IPS-18c (cell line): ENCODE measurements at regions not wholly inside any gene's neighbourhood (a gene's known extent, or its start where the extent isn't known, plus 50 kb on each side); places are given as distances from the start of the nearest gene placed in this dataset.

ENCODE experiments used
- H3K4me3 ChIP-seq: 2 replicates; pipeline ENCODE4 v1.7.0; 2013; ENCODE audit warnings: low read depth, mild to moderate bottlenecking, low read length, moderate library complexity; ENCODE audit not compliant: insufficient read depth
- H3K9me3 ChIP-seq: one replicate; pipeline ENCODE4 v1.6.1; 2013; ENCODE audit warnings: mild to moderate bottlenecking, low read length, moderate library complexity; ENCODE audit not compliant: control insufficient read depth, insufficient read depth

- no peaks in the 10 kb centered on the region for H3K9me3 ChIP-seq
- H3K4me3 ChIP-seq = no peak overlapping the region
Measured at GRCh38 chr6:133818320-133818719, 70.6 kb upstream of the TCF21 start.

GRCh38 chr6:133820208-133820607 lies 68.7 kb upstream of the TCF21 start:
- Histone ChIP-seq H3K9me3 (no peaks in the 10 kb centered on the region), H3K4me3 (no peak overlapping the region)

GRCh38 chr6:133827766-133828165 lies 61.1 kb upstream of the TCF21 start:
- no peak overlapping the region for H3K4me3 ChIP-seq
- no peaks in the 10 kb centered on the region for H3K9me3 ChIP-seq

- Histone ChIP-seq H3K9me3 (no peaks in the 10 kb centered on the region), H3K4me3 (no peak overlapping the region)
Measured at GRCh38 chr6:133833949-133834359, 55.0 kb upstream of the TCF21 start.

- H3K9me3 ChIP-seq = no peaks in the 10 kb centered on the region
- H3K4me3 ChIP-seq = no peak overlapping the region
Measured at GRCh38 chr6:133834472-133835170, 54.3 kb upstream of the TCF21 start.

- Histone ChIP-seq H3K4me3 (no peak overlapping the region), H3K9me3 (no peaks in the 10 kb centered on the region)
Measured at GRCh38 chr6:133835901-133836300, 53.0 kb upstream of the TCF21 start.

GRCh38 chr6:133837801-133838349 lies 51.0 kb upstream of the TCF21 start:
- Histone ChIP-seq H3K9me3 (no peaks in the 10 kb centered on the region), H3K4me3 (peak overlapping the region; percentile 55; the same call in 1 of the 2 replicates)
